A673 (cell line): ENCODE measurements at regions not wholly inside any gene's neighbourhood (a gene's known extent, or its start where the extent isn't known, plus 50 kb on each side); places are given as distances from the start of the nearest gene placed in this dataset.

Experiments used
- EZH2 ChIP-seq: fragments of 200-600 bp; sonication (generic); IDR thresholded peaks from 2 replicates; pipeline ENCODE4 v1.6.1; 2017; ENCODE audit warnings: borderline replicate concordance, low read depth, mild to moderate bottlenecking, mixed read lengths, antibody characterized with exemption, low read length; ENCODE audit not compliant: poor library complexity, severe bottlenecking
- TF ChIP-seq, protein P1 (sequence below): fragments of 300-800, 200-600 bp; sonication (generic); conservative IDR thresholded peaks from 2 replicates; pipeline ENCODE4 v1.5.1; 2017; ENCODE audit warnings: low read depth, mild to moderate bottlenecking, antibody characterized with exemption, low read length, moderate library complexity, mixed read lengths

DNA sequence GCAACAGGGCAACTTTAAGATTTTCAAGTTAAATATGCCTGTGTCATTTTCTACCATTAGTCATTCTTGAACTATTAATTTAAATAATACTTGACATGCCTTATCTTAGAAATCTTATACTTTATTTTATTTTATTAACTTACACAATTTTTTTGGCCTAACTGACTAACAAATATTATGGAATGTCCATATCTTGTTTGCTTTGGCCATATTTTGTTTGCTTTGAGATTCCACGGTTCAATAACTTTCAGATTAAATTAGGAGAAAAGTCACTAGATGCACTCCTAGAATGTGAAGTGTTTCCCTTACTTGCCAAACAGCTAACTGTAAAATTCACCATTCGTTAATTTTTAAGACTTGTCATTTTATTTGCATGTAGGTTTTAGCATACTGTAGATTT lies 684.0 kb upstream of the MANEA start:
- TF ChIP-seq, protein P1, sequence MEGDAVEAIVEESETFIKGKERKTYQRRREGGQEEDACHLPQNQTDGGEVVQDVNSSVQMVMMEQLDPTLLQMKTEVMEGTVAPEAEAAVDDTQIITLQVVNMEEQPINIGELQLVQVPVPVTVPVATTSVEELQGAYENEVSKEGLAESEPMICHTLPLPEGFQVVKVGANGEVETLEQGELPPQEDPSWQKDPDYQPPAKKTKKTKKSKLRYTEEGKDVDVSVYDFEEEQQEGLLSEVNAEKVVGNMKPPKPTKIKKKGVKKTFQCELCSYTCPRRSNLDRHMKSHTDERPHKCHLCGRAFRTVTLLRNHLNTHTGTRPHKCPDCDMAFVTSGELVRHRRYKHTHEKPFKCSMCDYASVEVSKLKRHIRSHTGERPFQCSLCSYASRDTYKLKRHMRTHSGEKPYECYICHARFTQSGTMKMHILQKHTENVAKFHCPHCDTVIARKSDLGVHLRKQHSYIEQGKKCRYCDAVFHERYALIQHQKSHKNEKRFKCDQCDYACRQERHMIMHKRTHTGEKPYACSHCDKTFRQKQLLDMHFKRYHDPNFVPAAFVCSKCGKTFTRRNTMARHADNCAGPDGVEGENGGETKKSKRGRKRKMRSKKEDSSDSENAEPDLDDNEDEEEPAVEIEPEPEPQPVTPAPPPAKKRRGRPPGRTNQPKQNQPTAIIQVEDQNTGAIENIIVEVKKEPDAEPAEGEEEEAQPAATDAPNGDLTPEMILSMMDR, result no peak
- no peak for TF ChIP-seq EZH2
